GM18505 (cell line): ENCODE measurements at regions not wholly inside any gene's neighbourhood (a gene's known extent, or its start where the extent isn't known, plus 50 kb on each side); places are given as distances from the start of the nearest gene placed in this dataset.
"Not testable (repeated sequence)": the region's sequence is repeated elsewhere in the genome, so short reads cannot be mapped to it uniquely, and the experiment has no call there.

Source experiments
- ATAC-seq: cut with Tn5 transposase; IDR thresholded peaks from one replicate; pipeline ENCODE4 v1.9.1; 2021; ENCODE audit not compliant: unreplicated experiment
- POLR2A ChIP-seq: IDR thresholded peaks from 4 replicates; pipeline ENCODE4 v1.6.1; 2011; ENCODE audit warnings: borderline replicate concordance; ENCODE audit not compliant: insufficient read depth, insufficient read length; ENCODE audit errors: extremely low read depth

GRCh38 chr5:92543201-92543600 lies 1037.8 kb downstream of the NR2F1-AS1 start:
- ATAC-seq = no peak
- no peak for TF ChIP-seq POLR2A

- not testable (repeated sequence) for ATAC-seq
These were observed 1039.0 kb downstream of the NR2F1-AS1 start for GRCh38 chr5:92542017-92542416.

GRCh38 chr5:92527311-92528078 lies 1053.5 kb downstream of the NR2F1-AS1 start:
- peak; percentile 98 for ATAC-seq
- no peak for TF ChIP-seq POLR2A

- ATAC-seq = no peak
- TF ChIP-seq POLR2A = no peak
These were observed 1055.9 kb downstream of the NR2F1-AS1 start for GRCh38 chr5:92525131-92525530.

- TF ChIP-seq POLR2A = no peak
- no peak for ATAC-seq
These were observed 1061.0 kb downstream of the NR2F1-AS1 start for GRCh38 chr5:92519811-92520632.

- ATAC-seq = peak; percentile 100
- TF ChIP-seq POLR2A = no peak
These were observed 1062.6 kb downstream of the NR2F1-AS1 start for GRCh38 chr5:92518318-92518904.

GRCh38 chr5:92514896-92515295 lies 1066.1 kb downstream of the NR2F1-AS1 start:
- ATAC-seq = no peak

GRCh38 chr5:92513067-92513466 lies 1068.0 kb downstream of the NR2F1-AS1 start:
- ATAC-seq = no peak
- no peak for TF ChIP-seq POLR2A

More at GRCh38 chr5:92514896-92515295, 1066.1 kb downstream of the NR2F1-AS1 start:
- no peak for TF ChIP-seq POLR2A

GRCh38 chr5:92508271-92508670 lies 1072.7 kb downstream of the NR2F1-AS1 start:
- no peak for ATAC-seq
- TF ChIP-seq POLR2A = no peak

GRCh38 chr5:92505925-92506324 lies 1075.1 kb downstream of the NR2F1-AS1 start:
- no peak for TF ChIP-seq POLR2A
- ATAC-seq = peak; percentile 64

GRCh38 chr5:92505145-92505544 lies 1075.9 kb downstream of the NR2F1-AS1 start:
- no peak for ATAC-seq
- no peak for TF ChIP-seq POLR2A

GRCh38 chr5:92504346-92504745 lies 1076.7 kb downstream of the NR2F1-AS1 start:
- ATAC-seq = no peak
- no peak for TF ChIP-seq POLR2A

GRCh38 chr5:92500752-92501151 lies 1080.3 kb downstream of the NR2F1-AS1 start:
- no peak for TF ChIP-seq POLR2A
- no peak for ATAC-seq
